SK-N-SH (cell line): ENCODE measurements at regions not wholly inside any gene's neighbourhood (a gene's known extent, or its start where the extent isn't known, plus 50 kb on each side); places are given as distances from the start of the nearest gene placed in this dataset.

Experiments used
- CTCF ChIA-PET: fragments of 300-600, 350-600 bp; formaldehyde crosslinking; extraction: SDS; loops from one replicate; lab custom pipeline; 2021; lab: Yijun Ruan, JAX
- POLR2A ChIA-PET: fragments of 350-600 bp; sonication (Branson Sonifier 250); formaldehyde crosslinking; extraction: SDS; loops from one replicate; lab custom pipeline; 2020; ENCODE audit warnings: antibody characterized with exemption, inconsistent platforms; lab: Yijun Ruan, JAX
- DNase-seq: peaks from one replicate; pipeline ENCODE4 v3.0.0; 2012
- H2AFZ ChIP-seq: fragments of 200-600 bp; sonication (generic); 2 replicates; pipeline ENCODE4 v1.8.1; 2016; ENCODE audit warnings: antibody characterized with exemption, mild to moderate bottlenecking, low read depth
- H3F3A ChIP-seq: fragments of 200-600 bp; sonication (generic); replicated peaks from 2 replicates; pipeline ENCODE3; 2016; ENCODE audit warnings: antibody characterized with exemption, mild to moderate bottlenecking; ENCODE audit not compliant: insufficient read depth
- H3K27ac ChIP-seq, 2 experiments: fragments of 200-500 bp in 1 of 2; fragments of 200-600 bp in 1 of 2; sonication (Bioruptor generic) in 1 of 2; sonication (generic), shearing (Covaris generic) in 1 of 2; 2 replicates each; pipeline versions ENCODE4 v1.5.1 to v1.6.1; 2014 to 2016; ENCODE audit warnings: low read depth in 2 of 2, inconsistent platforms in 1 of 2, low read length in 1 of 2, mild to moderate bottlenecking in 1 of 2, mixed read lengths in 1 of 2
- H3K27me3 ChIP-seq: fragments of 200-600 bp; sonication (generic), shearing (Covaris generic); 2 replicates; pipeline ENCODE4 v1.6.1; 2016; ENCODE audit warnings: mixed run types; ENCODE audit not compliant: insufficient read depth
- H3K36me3 ChIP-seq, 2 experiments: fragments of 200-500 bp in 1 of 2; fragments of 200-600 bp in 1 of 2; sonication (Bioruptor generic) in 1 of 2; sonication (generic) in 1 of 2; replicated peaks in 1 of 2; 2 replicates each; pipeline versions ENCODE3 to v1.5.1; 2014 to 2016; ENCODE audit warnings: low read length in 1 of 2, mild to moderate bottlenecking in 1 of 2; ENCODE audit not compliant: insufficient read depth in 2 of 2, control insufficient read depth in 1 of 2
- H3K4me1 ChIP-seq, 2 experiments: fragments of 200-500 bp in 1 of 2; fragments of 200-600 bp in 1 of 2; sonication (Bioruptor generic) in 1 of 2; sonication (generic), shearing (Covaris generic) in 1 of 2; 2 replicates each; pipeline versions ENCODE4 v1.5.1 to v1.6.1; 2014 to 2016; ENCODE audit warnings: low read depth in 1 of 2, low read length in 1 of 2, mixed run types in 1 of 2; ENCODE audit not compliant: insufficient read depth in 2 of 2, control insufficient read depth in 1 of 2
- H3K4me2 ChIP-seq: fragments of 200-600 bp; sonication (generic), shearing (Covaris generic); 2 replicates; pipeline ENCODE4 v1.6.1; 2017; ENCODE audit warnings: mixed run types
- H3K4me3 ChIP-seq, 2 experiments: fragments of 200-500 bp in 1 of 2; fragments of 200-600 bp in 1 of 2; sonication (Bioruptor generic) in 1 of 2; sonication (generic), shearing (Covaris generic) in 1 of 2; 2 replicates each; pipeline versions ENCODE4 v1.5.1 to v1.8.1; 2014 to 2016; ENCODE audit warnings: low read depth in 2 of 2, inconsistent platforms in 1 of 2, low read length in 1 of 2, mild to moderate bottlenecking in 1 of 2, mixed read lengths in 1 of 2, moderate library complexity in 1 of 2
- H3K79me2 ChIP-seq: fragments of 200-600 bp; sonication (generic); 2 replicates; pipeline ENCODE4 v1.8.1; 2017; ENCODE audit warnings: mild to moderate bottlenecking; ENCODE audit not compliant: insufficient read depth
- H3K9ac ChIP-seq: fragments of 200-600 bp; sonication (generic); 2 replicates; pipeline ENCODE4 v1.6.1; 2017; ENCODE audit warnings: mixed run types
- H3K9me2 ChIP-seq: fragments of 200-600 bp; sonication (generic); 2 replicates; pipeline ENCODE4 v1.6.1; 2017; ENCODE audit warnings: mixed run types
- H3K9me3 ChIP-seq: fragments of 200-600 bp; sonication (generic); 2 replicates; pipeline ENCODE4 v1.6.1; 2017; ENCODE audit warnings: mixed run types, mild to moderate bottlenecking, moderate library complexity
- H4K20me1 ChIP-seq: fragments of 200-600 bp; sonication (generic); 2 replicates; pipeline ENCODE4 v1.6.1; 2017; ENCODE audit warnings: mild to moderate bottlenecking, mixed run types; ENCODE audit not compliant: insufficient read depth
- CHD2 ChIP-seq: fragments of 150-350 bp; IDR thresholded peaks from 2 replicates; pipeline ENCODE4 v1.6.1; 2018; ENCODE audit warnings: low read length; ENCODE audit not compliant: partially characterized antibody
- EP300 ChIP-seq, 2 experiments: IDR thresholded peaks; 2 replicates each; pipeline versions ENCODE4 v1.4.0 to v1.6.1; 2012; ENCODE audit warnings: borderline replicate concordance in 1 of 2, low read depth in 1 of 2, low read length in 1 of 2
- FOSL2 ChIP-seq: IDR thresholded peaks from 2 replicates; pipeline ENCODE4 v1.4.0; 2012; ENCODE audit warnings: low read depth, mild to moderate bottlenecking, moderate library complexity, borderline replicate concordance
- FOXM1 ChIP-seq: IDR thresholded peaks from 2 replicates; pipeline ENCODE4 v1.4.0; 2012; ENCODE audit warnings: low read depth, mild to moderate bottlenecking
- GATA2 ChIP-seq: sonication (generic); formaldehyde crosslinking; IDR thresholded peaks from 2 replicates; pipeline ENCODE4 v1.5.0; 2020; ENCODE audit warnings: mild to moderate bottlenecking, missing genetic modification reagents
- JUND ChIP-seq: IDR thresholded peaks from 2 replicates; pipeline ENCODE4 v1.4.0; 2012
- MAX ChIP-seq: IDR thresholded peaks from 2 replicates; pipeline ENCODE4 v1.4.0; 2012; ENCODE audit warnings: low read depth
- MXI1 ChIP-seq: IDR thresholded peaks from 2 replicates; pipeline ENCODE4 v1.6.1; 2012; ENCODE audit warnings: mild to moderate bottlenecking, low read depth, low read length, improper control_type of control experiment
- POLR2AphosphoS5 ChIP-seq: IDR thresholded peaks from 2 replicates; pipeline ENCODE4 v1.6.1; 2012; ENCODE audit warnings: low read depth, low read length
- RCOR1 ChIP-seq: fragments of 150-350 bp; IDR thresholded peaks from 2 replicates; pipeline ENCODE4 v1.6.1; 2017; ENCODE audit warnings: antibody characterized with exemption, low read length
- TAF1 ChIP-seq: IDR thresholded peaks from 2 replicates; pipeline ENCODE4 v1.6.1; 2012; ENCODE audit warnings: low read depth, mild to moderate bottlenecking, low read length, moderate library complexity, borderline replicate concordance
- TCF12 ChIP-seq: IDR thresholded peaks from 2 replicates; pipeline ENCODE4 v1.4.0; 2012
- TEAD4 ChIP-seq: IDR thresholded peaks from 2 replicates; pipeline ENCODE4 v1.4.0; 2012; ENCODE audit warnings: mild to moderate bottlenecking, borderline replicate concordance; ENCODE audit not compliant: insufficient read depth
- USF1 ChIP-seq: IDR thresholded peaks from 2 replicates; pipeline ENCODE4 v1.4.0; 2012; ENCODE audit warnings: low read depth, borderline replicate concordance
- YY1 ChIP-seq: IDR thresholded peaks from 2 replicates; pipeline ENCODE4 v1.4.0; 2012; ENCODE audit warnings: low read depth, mild to moderate bottlenecking
- TF ChIP-seq, protein P1 (sequence below): fragments of 200-600 bp; sonication (generic); IDR thresholded peaks from 2 replicates; pipeline ENCODE4 v1.6.1; 2017; ENCODE audit warnings: antibody characterized with exemption, mild to moderate bottlenecking, moderate library complexity
- TF ChIP-seq, protein P2 (sequence below): IDR thresholded peaks from 2 replicates; pipeline ENCODE4; 2012

DNA sequence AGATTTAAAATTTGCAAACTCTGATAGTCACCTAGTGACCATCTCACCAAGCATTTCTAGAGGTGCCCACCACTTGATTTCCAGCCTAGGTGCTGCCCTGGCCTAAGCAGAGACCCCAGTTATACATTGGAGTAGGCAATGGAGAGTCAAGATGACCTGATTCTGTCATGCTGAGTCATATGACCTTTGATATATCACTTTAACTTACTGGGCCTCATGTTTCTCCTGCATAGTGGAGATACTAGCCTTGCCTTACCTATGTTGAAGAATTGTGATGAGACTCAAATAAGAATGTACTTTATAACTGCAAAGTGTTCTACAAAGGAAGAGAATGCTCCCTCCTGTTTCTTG lies 75.5 kb upstream of the XCR1 start:
- H4K20me1 ChIP-seq, result no peaks in the 10 kb centered on the region
- H3K27ac ChIP-seq, result no peak overlapping the region
- H3K4me1 ChIP-seq, result no peaks in the 10 kb centered on the region
- no peak overlapping the region for H3K4me3 ChIP-seq
- H3K9me2 ChIP-seq, result no peaks in the 10 kb centered on the region
- POLR2A ChIA-PET, result no interaction called here
- no peaks in the 10 kb centered on the region for H3K36me3 ChIP-seq
- H3K27me3 ChIP-seq, result peaks cover 26% of the 10 kb centered on the region; the same call in 1 of the 2 replicates
- H3K9ac ChIP-seq, result no peak overlapping the region
- H3K9me3 ChIP-seq, result no peaks in the 10 kb centered on the region
- no peak overlapping the region for H3K4me2 ChIP-seq
- no peak for DNase-seq
- H3K79me2 ChIP-seq, result no peaks in the 10 kb centered on the region
- TF ChIP-seq MXI1 (no peak), USF1 (no peak), CHD2 (no peak), FOSL2 (no peak), EP300 (IDR thresholded peaks at IDR 0.05; ENCODE audit: borderline replicate concordance in 1 of 2, low read depth in 1 of 2, low read length in 1 of 2) (no peak), FOXM1 (no peak), RCOR1 (no peak), JUND (no peak), YY1 (no peak), POLR2AphosphoS5 (no peak), GATA2 (CRISPR knock-in tag) (no peak), TCF12 (no peak), TAF1 (no peak), MAX (no peak), TEAD4 (no peak)
- TF ChIP-seq, protein P1, sequence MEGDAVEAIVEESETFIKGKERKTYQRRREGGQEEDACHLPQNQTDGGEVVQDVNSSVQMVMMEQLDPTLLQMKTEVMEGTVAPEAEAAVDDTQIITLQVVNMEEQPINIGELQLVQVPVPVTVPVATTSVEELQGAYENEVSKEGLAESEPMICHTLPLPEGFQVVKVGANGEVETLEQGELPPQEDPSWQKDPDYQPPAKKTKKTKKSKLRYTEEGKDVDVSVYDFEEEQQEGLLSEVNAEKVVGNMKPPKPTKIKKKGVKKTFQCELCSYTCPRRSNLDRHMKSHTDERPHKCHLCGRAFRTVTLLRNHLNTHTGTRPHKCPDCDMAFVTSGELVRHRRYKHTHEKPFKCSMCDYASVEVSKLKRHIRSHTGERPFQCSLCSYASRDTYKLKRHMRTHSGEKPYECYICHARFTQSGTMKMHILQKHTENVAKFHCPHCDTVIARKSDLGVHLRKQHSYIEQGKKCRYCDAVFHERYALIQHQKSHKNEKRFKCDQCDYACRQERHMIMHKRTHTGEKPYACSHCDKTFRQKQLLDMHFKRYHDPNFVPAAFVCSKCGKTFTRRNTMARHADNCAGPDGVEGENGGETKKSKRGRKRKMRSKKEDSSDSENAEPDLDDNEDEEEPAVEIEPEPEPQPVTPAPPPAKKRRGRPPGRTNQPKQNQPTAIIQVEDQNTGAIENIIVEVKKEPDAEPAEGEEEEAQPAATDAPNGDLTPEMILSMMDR, result no peak
- TF ChIP-seq, protein P2, sequence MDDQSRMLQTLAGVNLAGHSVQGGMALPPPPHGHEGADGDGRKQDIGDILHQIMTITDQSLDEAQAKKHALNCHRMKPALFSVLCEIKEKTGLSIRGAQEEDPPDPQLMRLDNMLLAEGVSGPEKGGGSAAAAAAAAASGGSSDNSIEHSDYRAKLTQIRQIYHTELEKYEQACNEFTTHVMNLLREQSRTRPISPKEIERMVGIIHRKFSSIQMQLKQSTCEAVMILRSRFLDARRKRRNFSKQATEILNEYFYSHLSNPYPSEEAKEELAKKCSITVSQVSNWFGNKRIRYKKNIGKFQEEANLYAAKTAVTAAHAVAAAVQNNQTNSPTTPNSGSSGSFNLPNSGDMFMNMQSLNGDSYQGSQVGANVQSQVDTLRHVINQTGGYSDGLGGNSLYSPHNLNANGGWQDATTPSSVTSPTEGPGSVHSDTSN, result no peak
- TF ChIP-seq, all 33 proteins: peak for 0
- CTCF ChIA-PET, result interaction anchor here (0.8 to 3.1 kb wide), 2 partner anchors 24 to 164 kb away, joined by 3 to 11 read pairs; no protein-coding TSS in a partner anchor
- Histone ChIP-seq H3F3A (no peaks in the 10 kb centered on the region), H2AFZ (no peak overlapping the region)
